GM19324 (cell line): ENCODE measurements at regions not wholly inside any gene's neighbourhood (a gene's known extent, or its start where the extent isn't known, plus 50 kb on each side); places are given as distances from the start of the nearest gene placed in this dataset.

Source experiments
- ATAC-seq: cut with Tn5 transposase; IDR thresholded peaks from one replicate; pipeline ENCODE4 v1.9.1; 2021; ENCODE audit warnings: mild to moderate bottlenecking, moderate library complexity; ENCODE audit not compliant: unreplicated experiment, low FRiP score

DNA sequence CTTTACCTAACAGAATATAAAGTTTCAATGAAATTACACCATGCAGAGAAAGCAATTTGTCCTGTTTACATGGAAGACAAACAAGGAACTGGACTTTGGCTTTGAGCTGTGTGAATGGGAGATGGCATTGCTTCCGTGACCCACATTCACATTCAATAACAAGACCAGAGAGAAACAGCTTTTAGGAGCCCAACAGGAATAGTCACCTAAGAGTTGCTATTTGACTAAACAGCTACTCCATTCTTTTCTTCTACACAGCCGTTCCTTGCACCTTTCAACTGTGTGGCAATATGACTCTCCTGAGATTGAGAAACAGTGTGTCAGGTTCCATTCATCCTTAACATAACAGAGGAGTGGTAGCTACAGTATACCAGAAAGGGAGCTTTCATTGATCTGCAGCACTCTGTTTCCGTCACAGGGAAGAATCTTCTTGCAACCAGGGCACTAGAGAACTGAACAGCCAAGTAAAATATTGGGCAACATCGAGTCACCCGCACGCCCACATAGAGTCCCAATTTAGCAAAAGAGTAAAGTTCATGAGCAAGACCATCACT is 355.1 kb downstream of the HAO1 start:
- no peak for ATAC-seq

GRCh38 chr20:7586481-7586880 is 353.8 kb downstream of the HAO1 start:
- ATAC-seq, result no peak

GRCh38 chr20:7589164-7589563 is 351.1 kb downstream of the HAO1 start:
- ATAC-seq, result no peak

DNA sequence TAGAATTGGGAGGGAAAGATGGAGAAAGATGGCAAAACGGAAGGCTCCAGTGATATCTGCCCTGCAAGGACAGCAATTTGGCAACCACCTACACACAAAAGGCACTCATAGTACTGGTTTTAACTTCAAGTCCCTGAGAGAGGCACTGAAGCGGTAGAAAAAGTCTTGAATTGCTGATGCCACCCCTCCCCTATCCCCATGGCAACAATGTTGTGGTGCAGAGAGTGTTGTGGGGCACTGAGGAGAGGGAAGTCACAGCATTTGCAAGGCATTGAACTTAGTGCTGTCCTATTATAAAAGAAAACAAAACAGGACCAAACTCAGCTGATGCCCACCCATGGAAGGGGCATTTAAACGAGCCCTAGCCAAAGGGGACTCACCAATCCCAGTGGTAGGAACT is 343.7 kb downstream of the HAO1 start:
- no peak for ATAC-seq

DNA sequence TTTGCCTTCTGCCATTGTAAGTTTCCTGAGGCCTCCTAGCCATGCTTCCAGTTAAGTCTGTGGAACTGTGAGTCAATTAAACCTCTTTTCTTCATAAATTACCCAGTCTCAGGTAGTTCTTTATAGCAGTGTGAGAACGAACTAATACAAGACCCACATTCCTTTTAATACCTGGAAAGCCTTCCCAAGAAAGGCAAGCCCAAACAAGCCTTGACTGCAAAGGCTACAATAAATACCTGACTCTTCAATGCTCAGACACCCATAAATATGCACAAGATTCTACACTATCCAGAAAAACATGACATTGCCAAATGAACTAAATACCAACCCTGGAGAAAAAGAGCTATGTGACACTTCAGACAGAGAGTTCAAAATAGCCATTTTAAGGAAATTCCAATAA is 338.8 kb downstream of the HAO1 start:
- ATAC-seq, result no peak

DNA sequence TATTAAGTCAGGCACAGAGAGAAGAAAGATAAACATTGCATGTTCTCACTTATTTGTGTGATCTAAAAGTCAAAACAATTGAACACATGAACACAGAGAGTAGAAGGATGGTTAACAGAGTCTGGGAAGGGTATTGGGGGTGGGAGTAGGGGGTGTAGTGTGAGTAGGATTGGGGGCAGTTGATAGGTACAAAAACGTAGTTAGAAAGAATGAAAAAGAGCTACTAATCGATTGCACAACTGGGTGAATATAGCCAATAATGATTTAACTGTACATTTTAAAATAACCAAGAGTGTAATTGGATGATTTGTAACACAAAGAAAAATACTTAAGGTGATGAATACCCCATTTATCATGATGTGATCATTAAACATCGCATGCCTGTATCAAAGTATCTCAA is 333.3 kb downstream of the HAO1 start:
- no peak for ATAC-seq

- ATAC-seq, result no peak
Observed at GRCh38 chr20:7608250-7608649, 332.0 kb downstream of the HAO1 start.

DNA sequence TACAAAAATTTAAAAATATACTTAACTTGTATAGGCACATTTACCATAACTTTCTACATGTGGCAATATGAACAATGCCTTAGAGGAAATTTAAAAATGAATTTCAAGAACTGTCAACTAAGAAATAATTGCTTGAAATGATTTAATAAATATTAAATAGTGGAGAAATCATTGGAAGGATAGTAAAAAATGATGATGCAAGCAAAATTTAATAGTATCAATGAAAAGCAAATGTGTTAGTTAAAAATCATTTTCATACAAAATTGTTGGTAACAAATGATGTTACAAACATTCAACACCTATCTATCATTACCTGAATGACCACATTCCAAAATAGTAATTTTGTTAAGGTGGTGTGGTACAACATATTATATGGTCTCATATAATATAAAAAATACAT is 331.0 kb downstream of the HAO1 start:
- ATAC-seq, result no peak

GRCh38 chr20:7610681-7611080 is 329.6 kb downstream of the HAO1 start:
- no peak for ATAC-seq

DNA sequence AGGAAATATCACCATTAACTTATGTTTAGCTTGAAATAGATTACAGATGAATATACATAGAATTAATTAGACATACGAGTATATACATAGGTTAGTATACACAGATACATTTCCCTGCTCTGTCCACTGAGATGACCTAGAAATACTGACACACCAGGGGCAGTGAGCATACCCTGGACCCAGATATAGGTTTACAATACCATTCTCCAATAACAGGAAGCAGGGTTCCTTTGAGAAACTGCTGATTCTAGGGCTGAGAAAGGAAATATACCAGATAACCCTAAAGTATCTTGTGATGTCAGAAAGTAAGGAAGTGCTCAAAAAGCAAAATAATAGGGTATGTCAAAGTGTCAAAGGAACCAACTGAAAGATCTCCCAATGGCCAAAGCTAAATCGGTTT is 322.5 kb downstream of the HAO1 start:
- ATAC-seq, result no peak

GRCh38 chr20:7622399-7622961 is 317.8 kb downstream of the HAO1 start:
- no peak for ATAC-seq

DNA sequence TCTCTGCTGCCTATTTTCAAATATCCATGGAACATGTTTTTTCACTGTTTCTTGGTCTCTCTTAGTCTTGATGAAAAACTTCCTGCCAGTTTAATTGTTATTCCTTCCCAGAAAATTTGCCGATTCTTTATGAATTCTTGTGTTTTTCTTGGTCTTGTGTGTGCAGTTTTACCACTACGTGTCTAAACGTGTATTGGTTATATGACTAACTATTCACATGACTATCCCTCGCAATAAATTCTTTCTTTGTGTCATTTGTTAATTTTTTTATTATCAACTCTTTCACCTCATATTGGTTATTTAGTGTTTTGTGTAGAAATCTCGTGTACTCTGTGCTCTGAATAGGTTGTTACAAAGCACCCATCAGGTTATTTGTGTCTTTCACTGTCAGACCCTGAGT is 315.4 kb downstream of the HAO1 start:
- ATAC-seq, result no peak

GRCh38 chr20:7627734-7628663 is 312.3 kb downstream of the HAO1 start:
- no peak for ATAC-seq

DNA sequence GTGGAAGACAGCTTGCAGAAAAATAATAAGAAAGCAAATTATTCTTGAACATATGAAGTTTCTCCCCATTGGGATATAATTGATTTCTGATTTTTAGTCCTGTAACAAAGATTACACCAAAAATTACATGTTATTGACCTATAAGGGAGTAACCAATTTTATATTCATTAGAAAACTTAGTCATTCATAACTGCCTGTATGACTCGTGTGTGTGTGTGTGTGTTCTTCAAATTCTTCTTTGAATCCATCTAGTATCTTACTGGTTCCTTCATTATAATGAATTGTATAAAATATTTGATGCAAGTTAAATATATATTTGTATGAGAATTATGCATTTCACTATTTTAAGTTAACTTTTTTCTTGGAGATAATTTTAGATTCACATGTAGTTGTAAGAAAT is 310.4 kb downstream of the HAO1 start:
- no peak for ATAC-seq

- ATAC-seq, result no peak
Observed at GRCh38 chr20:7637184-7637583, 303.1 kb downstream of the HAO1 start.

GRCh38 chr20:7650086-7650879 is 290.0 kb downstream of the HAO1 start:
- no peak for ATAC-seq

GRCh38 chr20:7654231-7654630 is 286.0 kb downstream of the HAO1 start:
- no peak for ATAC-seq

GRCh38 chr20:7656687-7657467 is 283.4 kb downstream of the HAO1 start:
- no peak for ATAC-seq

DNA sequence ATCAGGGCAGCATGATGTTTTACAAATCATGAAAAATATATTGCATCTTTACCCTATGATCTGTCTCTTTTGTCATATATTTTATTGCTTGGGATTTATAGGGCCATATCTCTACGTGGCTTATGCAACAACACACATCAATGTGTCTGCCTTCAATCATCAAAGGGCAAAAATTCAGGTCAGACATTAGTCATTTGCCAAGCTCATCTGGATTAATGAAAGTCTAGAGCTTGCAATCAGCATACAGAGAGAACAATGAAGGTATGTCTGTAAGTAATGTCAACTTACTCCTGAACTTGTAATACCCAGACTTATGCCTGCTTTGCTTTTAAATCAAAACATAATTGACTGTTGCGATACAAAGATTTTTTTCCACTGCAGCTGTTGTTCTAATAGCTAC is 282.7 kb downstream of the HAO1 start:
- ATAC-seq, result no peak

GRCh38 chr20:7660165-7660564 is 280.1 kb downstream of the HAO1 start:
- ATAC-seq, result no peak
